ENCODE measurements at regions not wholly inside any gene's neighbourhood (a gene's known extent, or its start where the extent isn't known, plus 50 kb on each side); places are given as distances from the start of the nearest gene placed in this dataset.
A peak's percentile ranks its signal among the peaks of the same experiment; 100 is the strongest.

DNA sequence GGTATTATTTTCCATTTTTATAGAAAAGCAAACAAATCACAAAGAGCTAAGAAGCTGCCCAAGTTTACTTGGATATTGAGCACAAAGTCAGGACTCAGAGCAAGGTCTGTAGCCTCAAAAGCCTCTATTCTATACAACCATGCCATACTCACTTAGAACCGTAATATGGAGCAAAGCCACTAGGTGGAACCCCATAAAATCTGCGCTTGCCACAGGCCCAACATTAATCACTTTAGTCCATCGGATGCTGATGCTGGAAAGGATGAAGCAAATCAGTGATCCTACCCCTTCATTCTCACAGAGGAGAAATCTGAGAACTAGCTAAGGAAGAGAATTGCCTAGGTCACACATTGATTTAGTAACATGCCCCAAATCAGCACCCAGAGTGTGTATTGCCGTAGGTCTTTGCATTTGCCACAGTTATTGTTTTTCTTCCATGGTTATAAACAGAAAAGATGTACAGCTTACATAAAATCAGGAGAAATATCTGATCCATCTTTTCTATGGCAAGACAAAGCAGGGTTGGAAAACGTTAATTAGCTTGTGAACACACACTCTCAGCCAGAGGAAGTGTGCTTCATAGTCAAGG, 56.7 kb upstream of the RAB38 start:
- DNase-seq (ENCODE audit: low read depth, low spot score) (no peak), ATAC-seq (peak; percentile 86)
- no peaks in the 10 kb centered on the region for H3K79me2 ChIP-seq (ENCODE audit: insufficient read depth, low read length)
- H3K36me3 ChIP-seq (ENCODE audit: control insufficient read depth in 1 of 2, insufficient read depth in 2 of 2, low read length in 2 of 2) = no peaks in the 10 kb centered on the region
- intact Hi-C loops (cut with micrococcal nuclease) = loop anchor here (1.0 kb wide), 1 partner anchor 312 kb away; no protein-coding TSS in a partner anchor
- H3K4me3 ChIP-seq (replicated peaks in 1 of 2; ENCODE audit: low read depth in 1 of 2, low read length in 2 of 2) = no peak overlapping the region
- H3K4me2 ChIP-seq (ENCODE audit: low read length) = no peak overlapping the region
- TF ChIP-seq SP1 (IDR thresholded peaks at IDR 0.05; ENCODE audit: low read depth) (no peak), SRF (IDR thresholded peaks at IDR 0.05; ENCODE audit: low read depth) (no peak), EZH2phosphoT487 (IDR thresholded peaks at IDR 0.05; ENCODE audit: borderline replicate concordance) (no peak), EZH2 (IDR thresholded peaks at IDR 0.05) (no peak), ELF1 (IDR thresholded peaks at IDR 0.05; ENCODE audit: borderline replicate concordance, low read depth) (no peak), ZNF274 (IDR thresholded peaks at IDR 0.05; ENCODE audit: low read depth, low read length) (no peak), EGR1 (IDR thresholded peaks at IDR 0.05; ENCODE audit: low read depth) (no peak), POLR2A (IDR thresholded peaks at IDR 0.05; ENCODE audit: borderline replicate concordance, extremely low read depth, insufficient read depth, insufficient read length) (no peak), ZFX (IDR thresholded peaks at IDR 0.05) (no peak), RAD21 (IDR thresholded peaks at IDR 0.05; ENCODE audit: low read depth) (peak; percentile 42), YY1 (IDR thresholded peaks at IDR 0.05; ENCODE audit: extremely low read depth, insufficient replicate concordance, low read depth, low read length) (no peak), CBX3 (IDR thresholded peaks at IDR 0.05; ENCODE audit: low read depth) (no peak), POLR2AphosphoS5 (IDR thresholded peaks at IDR 0.05; ENCODE audit: low read depth, low read length) (no peak), SIN3A (IDR thresholded peaks at IDR 0.05; ENCODE audit: low read depth) (no peak)
- TF ChIP-seq, protein P1, sequence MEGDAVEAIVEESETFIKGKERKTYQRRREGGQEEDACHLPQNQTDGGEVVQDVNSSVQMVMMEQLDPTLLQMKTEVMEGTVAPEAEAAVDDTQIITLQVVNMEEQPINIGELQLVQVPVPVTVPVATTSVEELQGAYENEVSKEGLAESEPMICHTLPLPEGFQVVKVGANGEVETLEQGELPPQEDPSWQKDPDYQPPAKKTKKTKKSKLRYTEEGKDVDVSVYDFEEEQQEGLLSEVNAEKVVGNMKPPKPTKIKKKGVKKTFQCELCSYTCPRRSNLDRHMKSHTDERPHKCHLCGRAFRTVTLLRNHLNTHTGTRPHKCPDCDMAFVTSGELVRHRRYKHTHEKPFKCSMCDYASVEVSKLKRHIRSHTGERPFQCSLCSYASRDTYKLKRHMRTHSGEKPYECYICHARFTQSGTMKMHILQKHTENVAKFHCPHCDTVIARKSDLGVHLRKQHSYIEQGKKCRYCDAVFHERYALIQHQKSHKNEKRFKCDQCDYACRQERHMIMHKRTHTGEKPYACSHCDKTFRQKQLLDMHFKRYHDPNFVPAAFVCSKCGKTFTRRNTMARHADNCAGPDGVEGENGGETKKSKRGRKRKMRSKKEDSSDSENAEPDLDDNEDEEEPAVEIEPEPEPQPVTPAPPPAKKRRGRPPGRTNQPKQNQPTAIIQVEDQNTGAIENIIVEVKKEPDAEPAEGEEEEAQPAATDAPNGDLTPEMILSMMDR (IDR thresholded peaks at IDR 0.05 in 2 of 3, conservative IDR thresholded peaks at IDR 0.05 in 1 of 3; ENCODE audit: borderline replicate concordance in 1 of 3, insufficient read depth in 1 of 3, low read depth in 2 of 3, low read length in 2 of 3) = peak; percentile 47 to 64 (median 62); a peak in 5 of 6 replicates
- TF ChIP-seq, protein P2, sequence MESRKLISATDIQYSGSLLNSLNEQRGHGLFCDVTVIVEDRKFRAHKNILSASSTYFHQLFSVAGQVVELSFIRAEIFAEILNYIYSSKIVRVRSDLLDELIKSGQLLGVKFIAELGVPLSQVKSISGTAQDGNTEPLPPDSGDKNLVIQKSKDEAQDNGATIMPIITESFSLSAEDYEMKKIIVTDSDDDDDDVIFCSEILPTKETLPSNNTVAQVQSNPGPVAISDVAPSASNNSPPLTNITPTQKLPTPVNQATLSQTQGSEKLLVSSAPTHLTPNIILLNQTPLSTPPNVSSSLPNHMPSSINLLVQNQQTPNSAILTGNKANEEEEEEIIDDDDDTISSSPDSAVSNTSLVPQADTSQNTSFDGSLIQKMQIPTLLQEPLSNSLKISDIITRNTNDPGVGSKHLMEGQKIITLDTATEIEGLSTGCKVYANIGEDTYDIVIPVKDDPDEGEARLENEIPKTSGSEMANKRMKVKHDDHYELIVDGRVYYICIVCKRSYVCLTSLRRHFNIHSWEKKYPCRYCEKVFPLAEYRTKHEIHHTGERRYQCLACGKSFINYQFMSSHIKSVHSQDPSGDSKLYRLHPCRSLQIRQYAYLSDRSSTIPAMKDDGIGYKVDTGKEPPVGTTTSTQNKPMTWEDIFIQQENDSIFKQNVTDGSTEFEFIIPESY (IDR thresholded peaks at IDR 0.05; ENCODE audit: extremely low read depth, insufficient replicate concordance, low read length) = no peak
- TF ChIP-seq, protein P3, sequence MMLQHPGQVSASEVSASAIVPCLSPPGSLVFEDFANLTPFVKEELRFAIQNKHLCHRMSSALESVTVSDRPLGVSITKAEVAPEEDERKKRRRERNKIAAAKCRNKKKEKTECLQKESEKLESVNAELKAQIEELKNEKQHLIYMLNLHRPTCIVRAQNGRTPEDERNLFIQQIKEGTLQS (IDR thresholded peaks at IDR 0.05) = no peak
- TF ChIP-seq, protein P4, sequence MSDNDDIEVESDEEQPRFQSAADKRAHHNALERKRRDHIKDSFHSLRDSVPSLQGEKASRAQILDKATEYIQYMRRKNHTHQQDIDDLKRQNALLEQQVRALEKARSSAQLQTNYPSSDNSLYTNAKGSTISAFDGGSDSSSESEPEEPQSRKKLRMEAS (IDR thresholded peaks at IDR 0.05) = no peak
- ChIA-PET RAD21 (ENCODE audit: low non-redundant PET in 1 of 2, low total read pairs in 2 of 2, uncharacterized antibody in 2 of 2, unreplicated experiment in 2 of 2) (no interaction called here), CTCF (no interaction called here), POLR2A (interaction anchor here (0.5 kb wide), 1 partner anchor 105 kb away, joined by 3 read pairs; the partner anchor contains the start of gene CTSC)
- no peak overlapping the region for H3K9ac ChIP-seq (ENCODE audit: low read length)
- H3K27me3 ChIP-seq (ENCODE audit: insufficient read depth, low read length) = no peaks in the 10 kb centered on the region
- no TSS peak for BruUV-seq (replicated peaks)
- no peak overlapping the region for H2AFZ ChIP-seq (ENCODE audit: low read depth, low read length, poor library complexity, severe bottlenecking)
- H3K9me2 ChIP-seq (ENCODE audit: insufficient read depth) = no peaks in the 10 kb centered on the region
- H4K20me1 ChIP-seq (ENCODE audit: insufficient read depth) = no peaks in the 10 kb centered on the region
- no peaks in the 10 kb centered on the region for H3K4me1 ChIP-seq (ENCODE audit: control insufficient read depth in 1 of 2, insufficient read depth in 2 of 2, low read length in 2 of 2)
- no peak overlapping the region for H3K27ac ChIP-seq (ENCODE audit: low read depth, low read length)
- H3K9me3 ChIP-seq (ENCODE audit: control insufficient read depth in 1 of 2, insufficient read depth in 1 of 2, low read depth in 1 of 2, low read length in 2 of 2) = no peaks in the 10 kb centered on the region

All from HCT116 (cell line).